ENCODE measurements at regions not wholly inside any gene's neighbourhood (a gene's known extent, or its start where the extent isn't known, plus 50 kb on each side); places are given as distances from the start of the nearest gene placed in this dataset.

GRCh38 chr11:26777372-26777808 lies 55.5 kb upstream of the SLC5A12 start:
- DNase-seq (ENCODE audit: low read depth in 2 of 2) = peak; percentile 40 to 44

GRCh38 chr11:26778000-26778757 lies 56.3 kb upstream of the SLC5A12 start:
- peak; percentile 96 for DNase-seq (ENCODE audit: low read depth in 2 of 2)

GRCh38 chr11:26779074-26779865 lies 57.4 kb upstream of the SLC5A12 start:
- DNase-seq (ENCODE audit: low read depth in 2 of 2) = peak in 1 of 2 experiments; percentile 57

- DNase-seq (ENCODE audit: low read depth in 2 of 2) = peak in 1 of 2 experiments; percentile 36
These were observed 58.7 kb upstream of the SLC5A12 start for GRCh38 chr11:26780376-26781085.

GRCh38 chr11:26782220-26782965 lies 60.5 kb upstream of the SLC5A12 start:
- DNase-seq (ENCODE audit: low read depth in 2 of 2) = no peak

GRCh38 chr11:26783997-26784396 lies 62.1 kb upstream of the SLC5A12 start:
- DNase-seq (ENCODE audit: low read depth in 2 of 2) = no peak

GRCh38 chr11:26790738-26791137 lies 68.9 kb upstream of the SLC5A12 start:
- DNase-seq (ENCODE audit: low read depth in 2 of 2) = no peak

GRCh38 chr11:26792941-26793340 lies 71.1 kb upstream of the SLC5A12 start:
- DNase-seq (ENCODE audit: low read depth in 2 of 2) = peak; percentile 77

GRCh38 chr11:26793487-26793886 lies 71.6 kb upstream of the SLC5A12 start:
- no peak for DNase-seq (ENCODE audit: low read depth in 2 of 2)

- DNase-seq (ENCODE audit: low read depth in 2 of 2) = no peak
These were observed 79.7 kb upstream of the SLC5A12 start for GRCh38 chr11:26801601-26802000.

- DNase-seq (ENCODE audit: low read depth in 2 of 2) = peak; percentile 56 to 59
These were observed 83.1 kb upstream of the SLC5A12 start for GRCh38 chr11:26805001-26805400.

- DNase-seq (ENCODE audit: low read depth in 2 of 2) = peak; percentile 86 to 88
These were observed 84.4 kb upstream of the SLC5A12 start for GRCh38 chr11:26806219-26806618.

- peak; percentile 89 to 93 for DNase-seq (ENCODE audit: low read depth in 2 of 2)
These were observed 98.9 kb upstream of the SLC5A12 start for GRCh38 chr11:26820739-26821138.

GRCh38 chr11:26823963-26824362 lies 102.1 kb upstream of the SLC5A12 start:
- no peak for DNase-seq (ENCODE audit: low read depth in 2 of 2)

- peak; percentile 54 to 63 for DNase-seq (ENCODE audit: low read depth in 2 of 2)
These were observed 105.8 kb upstream of the SLC5A12 start for GRCh38 chr11:26827567-26828081.

GRCh38 chr11:26828288-26828687 lies 106.4 kb upstream of the SLC5A12 start:
- no peak for DNase-seq (ENCODE audit: low read depth in 2 of 2)

- no peak for DNase-seq (ENCODE audit: low read depth in 2 of 2)
These were observed 108.4 kb upstream of the SLC5A12 start for GRCh38 chr11:26830218-26830617.

GRCh38 chr11:26830757-26831156 lies 108.9 kb upstream of the SLC5A12 start:
- DNase-seq (ENCODE audit: low read depth in 2 of 2) = no peak

- DNase-seq (ENCODE audit: low read depth in 2 of 2) = no peak
These were observed 112.7 kb upstream of the SLC5A12 start for GRCh38 chr11:26834601-26835000.

- DNase-seq (ENCODE audit: low read depth in 2 of 2) = no peak
These were observed 113.8 kb upstream of the SLC5A12 start for GRCh38 chr11:26835611-26836010.

- DNase-seq (ENCODE audit: low read depth in 2 of 2) = no peak
These were observed 115.3 kb upstream of the SLC5A12 start for GRCh38 chr11:26837154-26837553.

All from fibroblast of skin of left quadriceps (primary cell).